K562 (cell line): ENCODE measurements at regions not wholly inside any gene's neighbourhood (a gene's known extent, or its start where the extent isn't known, plus 50 kb on each side); places are given as distances from the start of the nearest gene placed in this dataset.

Experiments used
- ATAC-seq: fragments of 200-7000 bp; cut with Tn5 transposase; 3 replicates; pipeline ENCODE4 v1.9.1; 2020; ENCODE audit warnings: moderate library complexity
- BruUV-seq: library from RNA; stranded (reverse); fragments of 400-500 nt; replicated peaks from 2 replicates; lab custom pipeline; 2021; lab: Mats Ljungman, UMichigan
- CTCF ChIA-PET: fragments of 300-600 bp; formaldehyde crosslinking; extraction: SDS; loops from one replicate; lab custom pipeline; 2021; ENCODE audit warnings: low intra/inter-chr PET ratio; lab: Yijun Ruan, JAX
- POLR2A ChIA-PET: fragments of 300-600, 350-650 bp; sonication (Branson Sonifier 250); formaldehyde crosslinking; extraction: SDS; loops from one replicate; lab custom pipeline; 2021; ENCODE audit warnings: antibody characterized with exemption, inconsistent platforms; lab: Yijun Ruan, JAX
- DNase-seq, 4 experiments: peaks; one replicate each; pipeline versions ENCODE4 v3.0.0 to v3.0.0-alpha.2; 2011 to 2018; ENCODE audit warnings: low spot score in 3 of 4, mixed read lengths in 3 of 4; ENCODE audit errors: extremely low read depth in 1 of 4
- FAIRE-seq: peaks from 2 replicates; lab custom pipeline; 2011; peaks lifted over from hg19 to GRCh38; lab: Jason Lieb, UNC
- H2AFZ ChIP-seq: 2 replicates; pipeline ENCODE4 v1.6.0; 2011; ENCODE audit warnings: low read depth, low read length, control low read depth, inconsistent platforms
- H3K27ac ChIP-seq: fragments of 200-600 bp; 3 replicates; pipeline ENCODE4 v1.8.0; 2011; ENCODE audit warnings: low read depth, mild to moderate bottlenecking, control low read depth, inconsistent platforms, low read length, moderate library complexity, mixed read lengths; ENCODE audit errors: extremely low read depth
- H3K27me3 ChIP-seq, 2 experiments: fragments of 300-600 bp in 1 of 2; 2 replicates in 1 of 2; 3 replicates in 1 of 2; pipeline versions ENCODE4 v1.6.0 to v1.8.0; 2011; ENCODE audit warnings: inconsistent platforms in 2 of 2, low read length in 2 of 2, mild to moderate bottlenecking in 1 of 2, mixed read lengths in 1 of 2, moderate library complexity in 1 of 2; ENCODE audit not compliant: control insufficient read depth in 2 of 2, insufficient read depth in 2 of 2
- H3K36me3 ChIP-seq: fragments of 300-600 bp; 3 replicates; pipeline ENCODE4 v1.8.0; 2011; ENCODE audit warnings: mild to moderate bottlenecking, low read length, inconsistent platforms; ENCODE audit not compliant: control insufficient read depth, insufficient read depth
- H3K4me1 ChIP-seq, 2 experiments: fragments of 200-600 bp in 1 of 2; replicated peaks in 1 of 2; 2 replicates in 1 of 2; 3 replicates in 1 of 2; pipeline versions ENCODE4 v1.5.1 to v1.8.0; 2011; ENCODE audit warnings: inconsistent platforms in 2 of 2, low read length in 2 of 2, mild to moderate bottlenecking in 1 of 2, mixed read lengths in 1 of 2, moderate library complexity in 1 of 2; ENCODE audit not compliant: control insufficient read depth in 2 of 2, insufficient read depth in 2 of 2
- H3K4me2 ChIP-seq: 2 replicates; pipeline ENCODE4 v1.6.1; 2011; ENCODE audit warnings: low read length, control low read depth, inconsistent platforms, mixed read lengths; ENCODE audit not compliant: insufficient read depth
- H3K4me3 ChIP-seq: fragments of 200-600 bp; sonication (generic), shearing (Covaris generic); 2 replicates; pipeline ENCODE4 v1.5.1; 2016; ENCODE audit warnings: control low read depth, inconsistent platforms
- H3K79me2 ChIP-seq: fragments of 200-600 bp; 3 replicates; pipeline ENCODE4 v1.8.0; 2011; ENCODE audit warnings: low read length, inconsistent platforms; ENCODE audit not compliant: control insufficient read depth, insufficient read depth
- H3K9ac ChIP-seq, 2 experiments: 2 replicates each; pipeline versions ENCODE4 v1.6.0 to v1.6.1; 2011; ENCODE audit warnings: low read depth in 2 of 2, low read length in 2 of 2, control low read depth in 1 of 2, inconsistent platforms in 1 of 2, mild to moderate bottlenecking in 1 of 2, mixed read lengths in 1 of 2; ENCODE audit not compliant: insufficient read depth in 1 of 2
- H3K9me1 ChIP-seq: one replicate; pipeline ENCODE4 v1.6.0; 2011; ENCODE audit warnings: inconsistent platforms, mild to moderate bottlenecking, low read length, moderate library complexity; ENCODE audit not compliant: control insufficient read depth, insufficient read depth
- H3K9me3 ChIP-seq: replicated peaks from 2 replicates; pipeline ENCODE4 v1.5.1; 2011; ENCODE audit warnings: low read depth, low read length, inconsistent platforms; ENCODE audit not compliant: control insufficient read depth, insufficient read depth
- H4K20me1 ChIP-seq: replicated peaks from 2 replicates; pipeline ENCODE4 v1.6.1; 2011; ENCODE audit warnings: low read length, inconsistent platforms, mixed read lengths; ENCODE audit not compliant: control insufficient read depth, insufficient read depth
- FOXJ3 ChIP-seq: sonication (generic); formaldehyde crosslinking; IDR thresholded peaks from 2 replicates; pipeline ENCODE4 v1.4.0; 2020; ENCODE audit warnings: mild to moderate bottlenecking, missing genetic modification reagents
- NCOA4 ChIP-seq: fragments of 450-650 bp; IDR thresholded peaks from 2 replicates; pipeline ENCODE4 v1.6.1; 2018; ENCODE audit warnings: mild to moderate bottlenecking; ENCODE audit not compliant: partially characterized antibody
- PRMT5 ChIP-seq: sonication (generic); formaldehyde crosslinking; IDR thresholded peaks from 2 replicates; pipeline ENCODE4 v1.5.0; 2020; ENCODE audit warnings: missing genetic modification reagents
- RBM39 ChIP-seq: fragments of 200-400 bp; formaldehyde crosslinking; optimal IDR thresholded peaks from 2 replicates; pipeline ENCODE3; 2018; ENCODE audit warnings: low read depth, low read length
- SNIP1 ChIP-seq: fragments of 450-650 bp; IDR thresholded peaks from 2 replicates; pipeline ENCODE4 v1.7.1; 2017; ENCODE audit warnings: low read depth, mild to moderate bottlenecking
- TRIM24 ChIP-seq, 2 experiments: fragments of 450-650 bp; IDR thresholded peaks; 2 replicates each; pipeline ENCODE4 v1.6.1; 2016
- TRIM28 ChIP-seq: fragments of 450-650 bp; IDR thresholded peaks from 2 replicates; pipeline ENCODE4 v1.6.1; 2017
- ZNF165 ChIP-seq: fragments of 250-450 bp; sonication (Bioruptor Pico); IDR thresholded peaks from 2 replicates; pipeline ENCODE4 v1.4.0; 2020; ENCODE audit warnings: borderline replicate concordance
- WGBS: fragments of 100-300 bp; shearing (Covaris generic); methylation state at CpG from one replicate; pipeline ENCODE4 v1.1.6; 2016; ENCODE audit warnings: low coverage, mixed read lengths; ENCODE audit not compliant: insufficient coverage; ENCODE audit errors: missing lambda C conversion rate; 5-methylcytosine and 5-hydroxymethylcytosine counted together
- in situ Hi-C: fragments of 300-500 bp; cut with MboI; formaldehyde crosslinking; loops from 4 replicates; pipeline ENCODE4 v1.15.0; 2018; ENCODE audit warnings: inconsistent platforms, mixed read lengths
- intact Hi-C: fragments of 100-400 bp; cut with micrococcal nuclease; formaldehyde crosslinking; loops from 2 replicates; pipeline ENCODE4 v1.14.2; 2022
- TF ChIP-seq, protein P1 (sequence below): sonication (generic); formaldehyde crosslinking; IDR thresholded peaks from 2 replicates; pipeline ENCODE4 v1.8.0; 2023; ENCODE audit warnings: mild to moderate bottlenecking, missing genetic modification reagents
- TF ChIP-seq, protein P2 (sequence below): sonication (generic); formaldehyde crosslinking; IDR thresholded peaks from 2 replicates; pipeline ENCODE4 v1.8.1; 2023; ENCODE audit warnings: mild to moderate bottlenecking, missing genetic modification reagents

DNA sequence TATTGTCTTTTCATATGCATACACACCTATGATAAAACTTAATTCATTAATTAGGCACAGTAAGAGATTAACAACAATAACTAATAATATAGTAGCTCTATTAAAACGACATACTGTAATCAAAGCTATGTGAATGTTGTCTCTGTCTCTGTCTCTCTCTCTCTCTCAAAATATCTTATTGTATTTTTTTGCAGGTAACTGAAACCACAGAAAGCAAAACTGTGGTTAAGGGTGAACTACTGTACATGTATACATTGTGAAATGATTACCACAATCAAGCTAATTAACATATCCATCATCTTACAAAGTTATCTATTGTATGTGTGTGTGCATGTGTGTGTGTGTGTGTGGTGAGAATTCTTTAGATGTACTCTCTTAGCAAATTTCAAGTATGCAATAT, 242.0 kb upstream of the RSPO3 start:
- no TSS peak for BruUV-seq
- intact Hi-C loops = no loop called here
- Histone ChIP-seq H3K79me2 (no peaks in the 10 kb centered on the region), H3K4me2 (no peak overlapping the region), H3K36me3 (no peaks in the 10 kb centered on the region), H3K4me3 (no peak overlapping the region), H3K27ac (no peak overlapping the region), H2AFZ (no peak overlapping the region), H3K27me3 (no peaks in the 10 kb centered on the region), H3K9me3 (no peaks in the 10 kb centered on the region), H3K9me1 (no peaks in the 10 kb centered on the region), H3K4me1 (no peaks in the 10 kb centered on the region), H3K9ac (no peak overlapping the region), H4K20me1 (no peaks in the 10 kb centered on the region)
- CTCF ChIA-PET = no interaction called here
- no peak for ATAC-seq
- in situ Hi-C loops = no loop called here
- TF ChIP-seq RBM39 = no peak
- no peak for TF ChIP-seq PRMT5
- 0% methylated on average over 1 of the region's 1 CpG for WGBS
- DNase-seq = no peak
- POLR2A ChIA-PET = no interaction called here
- FAIRE-seq = no peak

DNA sequence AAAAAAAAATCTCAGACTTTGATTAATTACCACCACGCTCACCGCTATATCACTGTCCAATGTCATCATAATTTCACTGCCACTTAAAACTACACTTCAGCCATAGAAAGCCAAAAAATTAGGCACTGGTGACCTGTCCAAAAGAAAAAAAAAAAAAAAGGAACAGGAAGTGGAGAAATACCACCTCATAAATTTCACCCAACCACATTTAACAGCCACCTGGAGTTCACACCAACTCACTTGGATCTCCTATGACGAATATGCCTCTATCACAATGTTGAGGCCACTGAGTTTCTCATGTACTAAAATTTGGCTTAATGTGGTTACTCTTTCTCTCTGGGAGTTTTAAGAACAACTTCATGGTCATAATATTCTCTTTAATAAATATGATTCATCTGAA, 237.5 kb upstream of the RSPO3 start:
- BruUV-seq = no TSS peak
- ChIA-PET POLR2A (no interaction called here), CTCF (no interaction called here)
- Histone ChIP-seq H3K27ac (no peak overlapping the region), H3K27me3 (no peaks in the 10 kb centered on the region), H3K4me1 (no peaks in the 10 kb centered on the region), H3K9ac (no peak overlapping the region), H3K4me2 (no peak overlapping the region), H3K36me3 (no peaks in the 10 kb centered on the region), H3K4me3 (no peak overlapping the region), H2AFZ (no peak overlapping the region), H3K79me2 (no peaks in the 10 kb centered on the region), H4K20me1 (no peaks in the 10 kb centered on the region), H3K9me1 (no peaks in the 10 kb centered on the region), H3K9me3 (no peaks in the 10 kb centered on the region)
- intact Hi-C loops (no loop called here), in situ Hi-C loops (no loop called here)
- WGBS = 3% methylated on average over 3 of the region's 3 CpGs
- TF ChIP-seq NCOA4 (no peak), TRIM24 (IDR thresholded peaks at IDR 0.05) (no peak), TRIM28 (no peak), FOXJ3 (CRISPR knock-in tag) (no peak), ZNF165 (no peak), SNIP1 (no peak)
- TF ChIP-seq, protein P1, sequence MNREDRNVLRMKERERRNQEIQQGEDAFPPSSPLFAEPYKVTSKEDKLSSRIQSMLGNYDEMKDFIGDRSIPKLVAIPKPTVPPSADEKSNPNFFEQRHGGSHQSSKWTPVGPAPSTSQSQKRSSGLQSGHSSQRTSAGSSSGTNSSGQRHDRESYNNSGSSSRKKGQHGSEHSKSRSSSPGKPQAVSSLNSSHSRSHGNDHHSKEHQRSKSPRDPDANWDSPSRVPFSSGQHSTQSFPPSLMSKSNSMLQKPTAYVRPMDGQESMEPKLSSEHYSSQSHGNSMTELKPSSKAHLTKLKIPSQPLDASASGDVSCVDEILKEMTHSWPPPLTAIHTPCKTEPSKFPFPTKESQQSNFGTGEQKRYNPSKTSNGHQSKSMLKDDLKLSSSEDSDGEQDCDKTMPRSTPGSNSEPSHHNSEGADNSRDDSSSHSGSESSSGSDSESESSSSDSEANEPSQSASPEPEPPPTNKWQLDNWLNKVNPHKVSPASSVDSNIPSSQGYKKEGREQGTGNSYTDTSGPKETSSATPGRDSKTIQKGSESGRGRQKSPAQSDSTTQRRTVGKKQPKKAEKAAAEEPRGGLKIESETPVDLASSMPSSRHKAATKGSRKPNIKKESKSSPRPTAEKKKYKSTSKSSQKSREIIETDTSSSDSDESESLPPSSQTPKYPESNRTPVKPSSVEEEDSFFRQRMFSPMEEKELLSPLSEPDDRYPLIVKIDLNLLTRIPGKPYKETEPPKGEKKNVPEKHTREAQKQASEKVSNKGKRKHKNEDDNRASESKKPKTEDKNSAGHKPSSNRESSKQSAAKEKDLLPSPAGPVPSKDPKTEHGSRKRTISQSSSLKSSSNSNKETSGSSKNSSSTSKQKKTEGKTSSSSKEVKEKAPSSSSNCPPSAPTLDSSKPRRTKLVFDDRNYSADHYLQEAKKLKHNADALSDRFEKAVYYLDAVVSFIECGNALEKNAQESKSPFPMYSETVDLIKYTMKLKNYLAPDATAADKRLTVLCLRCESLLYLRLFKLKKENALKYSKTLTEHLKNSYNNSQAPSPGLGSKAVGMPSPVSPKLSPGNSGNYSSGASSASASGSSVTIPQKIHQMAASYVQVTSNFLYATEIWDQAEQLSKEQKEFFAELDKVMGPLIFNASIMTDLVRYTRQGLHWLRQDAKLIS (CRISPR knock-in tag) = no peak
- TF ChIP-seq, protein P2, sequence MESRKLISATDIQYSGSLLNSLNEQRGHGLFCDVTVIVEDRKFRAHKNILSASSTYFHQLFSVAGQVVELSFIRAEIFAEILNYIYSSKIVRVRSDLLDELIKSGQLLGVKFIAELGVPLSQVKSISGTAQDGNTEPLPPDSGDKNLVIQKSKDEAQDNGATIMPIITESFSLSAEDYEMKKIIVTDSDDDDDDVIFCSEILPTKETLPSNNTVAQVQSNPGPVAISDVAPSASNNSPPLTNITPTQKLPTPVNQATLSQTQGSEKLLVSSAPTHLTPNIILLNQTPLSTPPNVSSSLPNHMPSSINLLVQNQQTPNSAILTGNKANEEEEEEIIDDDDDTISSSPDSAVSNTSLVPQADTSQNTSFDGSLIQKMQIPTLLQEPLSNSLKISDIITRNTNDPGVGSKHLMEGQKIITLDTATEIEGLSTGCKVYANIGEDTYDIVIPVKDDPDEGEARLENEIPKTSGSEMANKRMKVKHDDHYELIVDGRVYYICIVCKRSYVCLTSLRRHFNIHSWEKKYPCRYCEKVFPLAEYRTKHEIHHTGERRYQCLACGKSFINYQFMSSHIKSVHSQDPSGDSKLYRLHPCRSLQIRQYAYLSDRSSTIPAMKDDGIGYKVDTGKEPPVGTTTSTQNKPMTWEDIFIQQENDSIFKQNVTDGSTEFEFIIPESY = no peak
- ATAC-seq = no peak
- DNase-seq = no peak
- no peak for FAIRE-seq
